Sciatic nerve (tissue), 2 donors: ENCODE measurements at regions not wholly inside any gene's neighbourhood (a gene's known extent, or its start where the extent isn't known, plus 50 kb on each side); places are given as distances from the start of the nearest gene placed in this dataset.

Source experiments
- ATAC-seq: fragments of 200-7000 bp; cut with Tn5 transposase; one replicate; pipeline ENCODE4 v1.9.1; 2020; ENCODE audit warnings: mild to moderate bottlenecking, moderate library complexity
- DNase-seq: peaks from one replicate; pipeline ENCODE4 v3.0.0-alpha.2; 2020; ENCODE audit warnings: low spot score
- intact Hi-C: fragments of 100-400 bp; cut with DNase I; formaldehyde crosslinking; loops from one replicate; pipeline ENCODE4 v1.14.2; 2022
- donor health status: DM: no; HTN: no; CAD: no.
- donor health status: DM: no; HTN: no; CAD: no.

- ATAC-seq (no peak), DNase-seq (no peak)
- intact Hi-C loops: no loop called here
These were observed 182.8 kb downstream of the ARL4A start for GRCh38 chr7:12870219-12870618.

- intact Hi-C loops: no loop called here
- DNase-seq: no peak
- no peak for ATAC-seq
These were observed 185.1 kb downstream of the ARL4A start for GRCh38 chr7:12872487-12872886.

GRCh38 chr7:12873571-12873970, 186.1 kb downstream of the ARL4A start:
- no peak for ATAC-seq
- intact Hi-C loops: no loop called here
- DNase-seq: no peak

- intact Hi-C loops: no loop called here
- DNase-seq (no peak), ATAC-seq (no peak)
These were observed 191.7 kb downstream of the ARL4A start for GRCh38 chr7:12879139-12879538.

DNA sequence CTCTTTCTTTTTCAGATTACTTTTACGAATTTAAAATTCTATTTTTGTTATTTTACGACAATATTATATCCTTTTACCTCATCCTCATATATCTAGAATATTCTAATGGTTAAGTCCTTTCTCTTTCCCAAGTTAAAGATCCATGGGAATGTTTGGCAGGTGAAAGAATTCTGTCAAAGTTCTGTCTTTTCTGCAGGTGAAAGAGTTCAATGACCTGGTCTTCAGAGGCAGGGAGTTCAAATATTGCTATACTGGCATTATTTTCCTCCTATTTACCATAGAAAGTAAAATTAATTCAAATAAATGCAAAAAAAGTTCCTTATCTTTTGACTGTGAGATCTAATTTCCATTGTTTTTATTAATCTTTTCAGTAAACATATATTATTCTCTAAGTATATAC, 194.3 kb downstream of the ARL4A start:
- intact Hi-C loops: no loop called here
- DNase-seq: no peak
- ATAC-seq: no peak

DNA sequence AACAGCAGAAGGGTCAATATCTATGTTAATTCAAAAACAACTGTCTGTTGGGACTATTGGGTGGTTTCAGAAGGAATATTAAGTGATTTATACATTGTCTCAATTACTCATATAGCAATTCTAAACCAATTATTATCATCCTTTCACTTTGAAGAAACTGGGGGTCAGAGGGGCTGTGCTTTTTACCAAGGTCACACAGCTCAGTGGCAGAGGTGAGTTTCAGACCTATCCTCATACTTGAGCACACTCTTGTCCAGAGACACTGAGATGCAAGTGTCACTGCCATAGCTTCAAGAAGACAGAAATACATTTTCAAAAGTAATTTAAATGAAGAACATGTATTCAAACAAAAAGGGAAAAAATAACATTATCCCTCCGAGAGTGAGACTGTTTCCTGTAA, 195.3 kb downstream of the ARL4A start:
- intact Hi-C loops: no loop called here
- DNase-seq (no peak), ATAC-seq (no peak)

GRCh38 chr7:12884033-12884432, 196.6 kb downstream of the ARL4A start:
- intact Hi-C loops: no loop called here
- no peak for DNase-seq
- ATAC-seq: no peak

GRCh38 chr7:12884856-12885440, 197.5 kb downstream of the ARL4A start:
- ATAC-seq: no peak
- DNase-seq: no peak
- intact Hi-C loops: no loop called here

DNA sequence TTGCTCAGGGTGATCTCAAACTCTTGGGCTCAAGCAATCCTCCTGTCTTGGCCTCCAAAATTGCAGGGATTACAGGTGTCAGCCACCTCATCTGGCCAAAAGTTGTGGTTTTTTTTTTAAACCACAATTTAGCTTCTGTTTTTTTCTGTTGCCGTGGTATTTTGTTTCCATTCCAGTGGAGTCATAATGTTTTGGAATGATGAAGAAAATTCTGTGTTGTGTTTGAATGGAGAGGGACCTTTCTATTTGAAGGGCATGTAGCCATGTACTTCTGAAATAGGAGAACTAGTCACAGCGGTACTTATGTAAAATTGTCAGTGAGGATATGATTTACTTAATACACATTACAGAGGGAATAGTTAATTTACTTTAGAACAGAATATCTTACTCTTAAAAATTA, 201.3 kb downstream of the ARL4A start:
- ATAC-seq: no peak
- intact Hi-C loops: no loop called here
- no peak for DNase-seq

DNA sequence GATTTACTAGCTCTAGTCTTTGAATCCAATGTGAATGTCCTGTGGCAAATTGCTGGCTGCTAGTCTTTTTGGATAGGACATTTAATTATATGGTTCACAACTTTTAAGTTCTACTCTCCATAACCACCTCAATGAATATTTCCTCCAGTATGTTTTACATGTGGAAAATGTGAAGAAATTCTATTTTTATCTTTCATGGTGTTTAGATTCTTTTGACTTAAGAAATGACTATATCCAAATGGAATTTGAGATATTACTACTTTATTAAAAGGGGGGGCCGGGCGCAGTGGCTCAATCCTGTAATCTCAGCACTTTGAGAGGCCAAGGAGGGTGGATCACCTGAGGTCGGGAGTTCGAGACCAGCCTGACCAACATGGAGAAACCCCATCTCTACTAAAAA, 202.0 kb downstream of the ARL4A start:
- no peak for ATAC-seq
- no peak for DNase-seq
- intact Hi-C loops: no loop called here

DNA sequence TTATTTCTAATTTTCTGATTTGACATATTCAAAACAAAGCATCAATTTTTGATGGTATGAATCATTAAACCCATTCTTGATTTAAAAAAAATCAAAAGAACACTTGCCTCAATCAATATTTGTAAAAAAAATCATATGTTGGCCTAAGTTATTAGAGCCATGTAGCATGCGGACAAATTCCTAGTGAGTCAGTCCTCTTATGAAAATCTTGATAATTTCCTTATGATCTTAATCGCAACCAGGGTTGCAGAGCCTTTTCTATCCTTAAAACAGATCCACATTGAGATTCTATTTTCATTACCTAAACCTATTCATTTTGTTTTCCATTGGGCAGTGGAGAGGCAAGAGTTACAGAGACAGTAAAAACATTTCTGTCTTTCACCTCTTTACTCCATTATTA, 203.2 kb downstream of the ARL4A start:
- intact Hi-C loops: no loop called here
- ATAC-seq (no peak), DNase-seq (no peak)

GRCh38 chr7:12893292-12893691, 205.9 kb downstream of the ARL4A start:
- intact Hi-C loops: no loop called here
- ATAC-seq: no peak
- DNase-seq: no peak

- intact Hi-C loops: no loop called here
- DNase-seq (no peak), ATAC-seq (no peak)
These were observed 207.9 kb downstream of the ARL4A start for GRCh38 chr7:12895296-12895695.

GRCh38 chr7:12896316-12896715, 208.9 kb downstream of the ARL4A start:
- intact Hi-C loops: no loop called here
- no peak for DNase-seq
- no peak for ATAC-seq

GRCh38 chr7:12898004-12898403, 210.6 kb downstream of the ARL4A start:
- ATAC-seq (no peak), DNase-seq (no peak)
- intact Hi-C loops: no loop called here

DNA sequence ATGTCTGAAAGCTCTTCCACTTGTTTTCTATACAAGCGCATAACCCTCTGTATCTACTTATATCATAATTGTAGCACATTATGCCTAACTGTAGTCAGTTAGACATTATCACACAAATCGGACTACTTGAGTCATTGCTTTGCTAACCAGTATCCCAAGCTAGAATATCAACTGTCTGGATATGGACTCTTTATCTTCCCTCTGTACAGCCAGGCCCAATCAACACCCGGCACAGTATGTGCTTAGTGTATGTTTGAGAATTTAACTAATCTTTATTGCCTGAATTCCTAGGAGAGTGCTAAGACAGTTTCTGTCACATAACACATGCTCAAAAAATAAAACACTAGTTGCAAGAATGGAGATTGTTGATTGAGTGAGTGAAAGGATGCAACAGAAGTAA, 211.2 kb downstream of the ARL4A start:
- no peak for DNase-seq
- intact Hi-C loops: no loop called here
- ATAC-seq: no peak

GRCh38 chr7:12905671-12906070, 218.2 kb downstream of the ARL4A start:
- no peak for ATAC-seq
- intact Hi-C loops: no loop called here
- no peak for DNase-seq

GRCh38 chr7:12907774-12908173, 220.3 kb downstream of the ARL4A start:
- DNase-seq (no peak), ATAC-seq (no peak)
- intact Hi-C loops: no loop called here

DNA sequence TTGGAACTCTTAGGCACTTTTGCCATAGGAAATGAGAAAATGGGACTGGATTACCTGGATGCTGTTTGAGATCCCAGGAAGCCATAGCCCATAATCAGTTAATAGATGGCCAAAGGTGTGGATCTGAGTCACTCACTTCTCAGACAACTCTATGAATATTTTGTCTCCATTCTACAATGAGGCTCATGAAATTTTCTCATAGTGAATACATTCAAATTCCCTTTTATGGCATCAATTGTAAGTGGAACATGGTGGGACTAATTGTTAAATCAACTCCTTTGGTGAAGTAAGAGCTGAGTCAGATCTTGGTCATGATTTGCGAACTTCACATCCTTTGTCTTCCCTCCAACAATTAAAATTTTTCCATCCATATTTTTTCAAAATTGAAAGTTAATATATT, 222.1 kb downstream of the ARL4A start:
- intact Hi-C loops: no loop called here
- ATAC-seq (no peak), DNase-seq (no peak)

- no peak for ATAC-seq
- intact Hi-C loops: no loop called here
- no peak for DNase-seq
These were observed 223.6 kb downstream of the ARL4A start for GRCh38 chr7:12911053-12911452.

DNA sequence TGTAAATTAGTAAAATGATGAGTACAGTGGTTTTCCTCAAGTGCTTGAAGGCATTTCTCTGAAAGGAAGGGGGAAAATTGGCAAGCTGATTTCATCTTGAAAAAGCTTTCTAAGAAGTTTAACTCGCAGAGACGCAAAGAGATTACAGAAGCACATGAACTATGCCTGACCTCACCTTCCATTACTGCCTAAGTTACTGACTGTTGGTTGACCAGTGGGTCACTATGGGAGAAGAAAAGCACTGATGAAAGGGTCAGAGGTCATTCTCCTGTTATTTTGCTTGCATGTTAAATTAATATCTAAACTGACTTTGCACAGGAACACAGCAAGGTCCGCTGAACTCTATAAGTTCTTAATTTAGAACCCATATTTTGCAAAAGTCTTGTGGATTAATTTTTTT, 225.6 kb downstream of the ARL4A start:
- intact Hi-C loops: no loop called here
- ATAC-seq (no peak), DNase-seq (no peak)

DNA sequence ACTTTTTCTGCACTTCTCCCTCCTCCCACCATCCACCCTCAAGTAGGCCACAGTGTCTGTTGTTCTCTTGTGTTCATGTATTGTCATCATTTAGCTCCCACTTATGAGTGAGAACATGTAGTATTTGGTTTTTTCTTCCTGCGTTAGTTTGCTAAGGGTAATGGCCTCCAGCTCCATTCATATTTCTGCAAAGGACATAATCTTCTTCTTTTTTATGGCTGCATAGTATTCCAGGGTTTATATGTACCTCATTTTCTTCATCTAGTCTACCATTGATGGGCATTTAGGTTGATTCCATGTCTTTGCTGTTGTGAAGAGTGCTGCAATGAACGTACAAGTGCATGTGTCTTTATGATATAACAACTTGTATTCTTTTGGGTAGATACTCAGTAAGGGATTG, 230.4 kb downstream of the ARL4A start:
- intact Hi-C loops: no loop called here
- ATAC-seq: no peak
- no peak for DNase-seq
